LNCAP (cell line): ENCODE measurements at regions not wholly inside any gene's neighbourhood (a gene's known extent, or its start where the extent isn't known, plus 50 kb on each side); places are given as distances from the start of the nearest gene placed in this dataset.

Experiments used
- TF ChIP-seq, protein P1 (sequence below): fragments of 450-650 bp; IDR thresholded peaks from 2 replicates; pipeline ENCODE4 v1.5.1; 2017; ENCODE audit warnings: mild to moderate bottlenecking

DNA sequence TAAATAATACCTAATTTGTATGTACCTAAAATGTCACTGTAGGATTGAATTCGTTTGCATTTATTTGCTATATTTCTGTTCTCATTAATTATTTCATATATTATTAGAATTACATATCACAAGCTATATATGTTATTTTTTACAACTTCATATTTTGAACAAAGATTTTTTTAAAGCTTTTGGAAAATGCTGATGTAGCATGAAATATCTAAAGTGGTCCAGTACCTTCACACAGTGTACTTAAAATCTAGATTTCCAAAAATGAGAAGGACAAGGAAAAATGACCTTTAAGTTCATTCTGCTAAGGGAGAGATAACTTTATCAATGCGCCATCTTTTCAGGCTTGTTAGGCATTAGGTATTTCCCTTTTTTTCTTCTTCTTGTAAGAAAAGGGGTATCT, 71.8 kb downstream of the LARP7 start:
- TF ChIP-seq, protein P1, sequence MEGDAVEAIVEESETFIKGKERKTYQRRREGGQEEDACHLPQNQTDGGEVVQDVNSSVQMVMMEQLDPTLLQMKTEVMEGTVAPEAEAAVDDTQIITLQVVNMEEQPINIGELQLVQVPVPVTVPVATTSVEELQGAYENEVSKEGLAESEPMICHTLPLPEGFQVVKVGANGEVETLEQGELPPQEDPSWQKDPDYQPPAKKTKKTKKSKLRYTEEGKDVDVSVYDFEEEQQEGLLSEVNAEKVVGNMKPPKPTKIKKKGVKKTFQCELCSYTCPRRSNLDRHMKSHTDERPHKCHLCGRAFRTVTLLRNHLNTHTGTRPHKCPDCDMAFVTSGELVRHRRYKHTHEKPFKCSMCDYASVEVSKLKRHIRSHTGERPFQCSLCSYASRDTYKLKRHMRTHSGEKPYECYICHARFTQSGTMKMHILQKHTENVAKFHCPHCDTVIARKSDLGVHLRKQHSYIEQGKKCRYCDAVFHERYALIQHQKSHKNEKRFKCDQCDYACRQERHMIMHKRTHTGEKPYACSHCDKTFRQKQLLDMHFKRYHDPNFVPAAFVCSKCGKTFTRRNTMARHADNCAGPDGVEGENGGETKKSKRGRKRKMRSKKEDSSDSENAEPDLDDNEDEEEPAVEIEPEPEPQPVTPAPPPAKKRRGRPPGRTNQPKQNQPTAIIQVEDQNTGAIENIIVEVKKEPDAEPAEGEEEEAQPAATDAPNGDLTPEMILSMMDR: no peak

DNA sequence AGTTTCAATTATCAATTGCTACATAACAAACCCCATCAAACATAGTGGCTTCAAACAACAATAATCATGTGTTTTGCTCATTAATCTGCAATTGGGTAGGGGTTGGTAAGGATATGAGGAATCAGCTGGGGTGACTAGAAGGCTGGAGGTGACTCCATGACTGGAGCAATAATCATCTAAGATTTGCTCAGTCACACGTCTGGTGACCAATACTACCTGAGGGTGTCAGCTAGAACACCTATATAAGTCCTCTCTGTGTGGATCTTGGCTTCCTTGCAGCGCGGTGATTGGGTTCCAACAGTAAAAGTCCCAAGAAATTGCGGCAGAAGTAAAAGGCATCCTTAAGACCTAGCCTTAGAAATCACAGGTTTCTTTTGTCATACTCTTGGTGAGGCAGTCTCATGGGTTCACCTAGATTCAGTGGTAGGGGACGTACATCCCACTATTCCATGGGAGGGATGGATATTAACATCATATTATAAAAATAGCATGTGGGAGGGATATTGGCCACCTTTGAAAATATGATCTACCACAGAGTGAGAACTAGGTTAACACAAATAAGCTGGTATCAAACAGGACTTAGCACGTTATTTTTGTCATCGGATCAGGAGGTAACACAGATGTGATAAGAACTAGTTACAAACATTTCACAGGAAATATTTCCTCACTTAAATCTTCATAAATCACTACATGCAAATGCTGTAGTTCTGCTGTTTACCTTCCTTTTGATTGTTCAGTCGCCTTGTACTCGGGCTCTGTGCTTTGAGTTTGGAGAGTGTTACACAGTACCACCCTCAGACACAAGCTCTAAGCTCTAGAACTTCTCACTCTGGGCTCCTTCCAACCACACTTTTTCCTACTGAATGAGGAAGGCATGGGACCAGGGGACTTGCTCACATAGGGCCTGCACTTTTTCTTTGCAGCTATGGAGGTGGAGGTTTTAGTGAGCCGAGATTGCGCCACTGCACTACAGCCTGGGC, 78.3 kb downstream of the LARP7 start:
- TF ChIP-seq, protein P1: no peak

DNA sequence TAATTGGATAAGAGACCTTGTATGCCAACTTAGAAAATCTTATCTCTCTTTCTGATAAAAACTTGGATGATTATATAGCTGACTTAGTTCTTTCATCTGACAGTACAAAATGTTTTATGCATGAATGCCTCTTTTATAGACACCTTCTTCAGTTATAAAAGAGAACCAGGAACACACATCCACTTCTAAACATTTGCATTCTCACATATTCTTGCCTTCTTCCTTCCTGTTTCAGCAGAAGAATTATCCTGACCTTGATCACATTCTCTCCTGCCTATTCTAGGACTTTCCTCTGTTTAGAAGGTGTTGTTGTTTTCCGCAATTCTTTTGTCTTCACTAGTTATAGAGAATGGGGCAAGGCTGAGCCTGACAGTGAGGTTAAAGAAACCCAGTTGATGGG, 80.9 kb downstream of the LARP7 start:
- TF ChIP-seq, protein P1: no peak

DNA sequence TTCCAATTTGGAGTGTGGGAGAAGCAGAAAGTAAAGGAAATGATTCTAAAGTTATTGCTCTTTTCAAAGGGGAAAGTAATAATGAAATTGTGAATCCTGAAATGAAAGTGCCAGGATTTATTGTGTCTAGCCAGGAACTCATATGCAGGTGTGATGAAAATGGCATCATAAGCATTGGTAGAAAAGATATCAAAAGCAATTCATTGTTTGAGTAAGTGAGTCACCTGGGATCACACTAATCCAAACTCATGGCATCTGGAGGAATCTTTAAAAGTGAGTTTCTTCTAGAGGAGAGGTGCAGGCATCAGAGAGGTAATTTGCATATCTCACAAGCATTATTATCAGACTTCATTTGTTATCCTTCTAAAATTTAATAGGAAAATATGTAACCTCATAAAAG, 84.7 kb downstream of the LARP7 start:
- TF ChIP-seq, protein P1: no peak

DNA sequence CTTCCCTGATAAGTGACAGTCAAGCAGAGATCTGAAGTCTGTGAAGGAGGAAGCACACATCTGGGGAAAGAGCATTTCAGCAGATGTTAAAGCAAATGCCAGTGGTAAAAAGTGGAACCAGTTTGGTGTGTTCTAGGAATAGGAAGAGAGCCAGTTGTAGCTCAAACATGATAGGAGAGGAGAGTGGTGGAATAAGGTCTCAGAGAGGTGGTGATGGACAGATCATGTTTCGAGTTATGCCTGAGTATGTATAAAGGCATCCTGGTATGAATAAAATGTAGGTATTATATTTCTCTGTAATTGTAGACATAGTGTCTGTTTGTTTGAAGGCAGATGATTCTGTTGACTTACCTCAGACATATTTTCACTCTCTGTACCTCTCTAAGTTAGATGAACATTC, 89.1 kb downstream of the LARP7 start:
- TF ChIP-seq, protein P1: no peak

DNA sequence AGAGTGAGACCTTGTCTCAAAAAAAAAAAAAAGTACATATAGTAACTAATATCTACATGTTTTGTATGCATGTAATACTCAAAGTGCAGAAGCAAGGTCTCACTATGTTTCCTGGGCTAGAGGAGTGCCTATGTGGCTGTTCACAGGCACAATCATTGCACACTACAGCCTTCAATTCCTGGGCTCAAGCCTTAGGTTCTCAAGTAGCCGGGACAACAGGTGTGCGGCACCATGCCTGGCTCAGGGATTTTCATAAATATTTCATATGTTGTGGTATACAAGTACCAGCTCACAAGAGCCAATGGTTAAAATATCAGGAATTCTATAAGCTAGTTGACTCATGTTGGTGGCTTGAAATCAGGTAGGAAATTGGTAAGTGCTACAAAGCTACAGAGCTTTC, 94.8 kb downstream of the LARP7 start:
- TF ChIP-seq, protein P1: no peak

DNA sequence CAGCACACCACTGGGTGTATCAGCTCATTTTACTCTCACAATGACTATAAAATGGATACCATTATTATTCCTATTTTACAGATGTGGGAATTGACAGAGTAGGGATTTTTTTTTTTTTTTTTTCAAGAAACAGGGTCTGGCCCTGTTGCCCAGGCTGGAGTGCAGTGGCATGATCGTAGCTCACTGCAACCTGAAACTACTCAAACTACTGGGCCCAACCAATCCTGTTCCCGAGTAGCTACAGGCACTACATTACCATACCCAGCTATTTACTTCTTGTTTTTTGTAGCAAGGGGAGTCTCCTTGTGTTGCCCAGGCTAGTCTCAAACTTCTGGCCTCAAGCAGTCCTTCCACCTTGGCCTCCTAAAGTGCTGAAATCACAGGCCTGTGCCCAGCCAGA, 95.2 kb downstream of the LARP7 start:
- TF ChIP-seq, protein P1: no peak
